Ovary (tissue), 3 donors: ENCODE measurements at regions not wholly inside any gene's neighbourhood (a gene's known extent, or its start where the extent isn't known, plus 50 kb on each side); places are given as distances from the start of the nearest gene placed in this dataset.

Experiments used
- EP300 ChIP-seq: sonication (generic); formaldehyde crosslinking; IDR thresholded peaks from one replicate; pipeline ENCODE4 v1.6.1; 2017; ENCODE audit warnings: antibody characterized with exemption
- POLR2A ChIP-seq: fragments of 450-650 bp; IDR thresholded peaks from one replicate; pipeline ENCODE4 v1.6.1; 2017; ENCODE audit warnings: antibody characterized with exemption, mild to moderate bottlenecking, moderate library complexity
- TF ChIP-seq, protein P1 (sequence below), 3 donors: fragments of 450-650 bp in 2 of 3; fragments of 200-600 bp in 1 of 3; IDR thresholded peaks; one replicate each; pipeline versions ENCODE4 v1.5.1 to v1.8.0; 2016 to 2022; ENCODE audit warnings: antibody characterized with exemption in 3 of 3, mild to moderate bottlenecking in 1 of 3
- donor health status: DM: no; HTN: no; CAD: no.

- TF ChIP-seq EP300 (no peak), POLR2A (no peak)
- TF ChIP-seq, protein P1, sequence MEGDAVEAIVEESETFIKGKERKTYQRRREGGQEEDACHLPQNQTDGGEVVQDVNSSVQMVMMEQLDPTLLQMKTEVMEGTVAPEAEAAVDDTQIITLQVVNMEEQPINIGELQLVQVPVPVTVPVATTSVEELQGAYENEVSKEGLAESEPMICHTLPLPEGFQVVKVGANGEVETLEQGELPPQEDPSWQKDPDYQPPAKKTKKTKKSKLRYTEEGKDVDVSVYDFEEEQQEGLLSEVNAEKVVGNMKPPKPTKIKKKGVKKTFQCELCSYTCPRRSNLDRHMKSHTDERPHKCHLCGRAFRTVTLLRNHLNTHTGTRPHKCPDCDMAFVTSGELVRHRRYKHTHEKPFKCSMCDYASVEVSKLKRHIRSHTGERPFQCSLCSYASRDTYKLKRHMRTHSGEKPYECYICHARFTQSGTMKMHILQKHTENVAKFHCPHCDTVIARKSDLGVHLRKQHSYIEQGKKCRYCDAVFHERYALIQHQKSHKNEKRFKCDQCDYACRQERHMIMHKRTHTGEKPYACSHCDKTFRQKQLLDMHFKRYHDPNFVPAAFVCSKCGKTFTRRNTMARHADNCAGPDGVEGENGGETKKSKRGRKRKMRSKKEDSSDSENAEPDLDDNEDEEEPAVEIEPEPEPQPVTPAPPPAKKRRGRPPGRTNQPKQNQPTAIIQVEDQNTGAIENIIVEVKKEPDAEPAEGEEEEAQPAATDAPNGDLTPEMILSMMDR (IDR thresholded peaks at IDR 0.05): no peak
Observed at GRCh38 chr3:71916747-71917369, 131.9 kb upstream of the PROK2 start.
